ENCODE measurements at regions not wholly inside any gene's neighbourhood (a gene's known extent, or its start where the extent isn't known, plus 50 kb on each side); places are given as distances from the start of the nearest gene placed in this dataset.
A peak's percentile ranks its signal among the peaks of the same experiment; 100 is the strongest.

DNA sequence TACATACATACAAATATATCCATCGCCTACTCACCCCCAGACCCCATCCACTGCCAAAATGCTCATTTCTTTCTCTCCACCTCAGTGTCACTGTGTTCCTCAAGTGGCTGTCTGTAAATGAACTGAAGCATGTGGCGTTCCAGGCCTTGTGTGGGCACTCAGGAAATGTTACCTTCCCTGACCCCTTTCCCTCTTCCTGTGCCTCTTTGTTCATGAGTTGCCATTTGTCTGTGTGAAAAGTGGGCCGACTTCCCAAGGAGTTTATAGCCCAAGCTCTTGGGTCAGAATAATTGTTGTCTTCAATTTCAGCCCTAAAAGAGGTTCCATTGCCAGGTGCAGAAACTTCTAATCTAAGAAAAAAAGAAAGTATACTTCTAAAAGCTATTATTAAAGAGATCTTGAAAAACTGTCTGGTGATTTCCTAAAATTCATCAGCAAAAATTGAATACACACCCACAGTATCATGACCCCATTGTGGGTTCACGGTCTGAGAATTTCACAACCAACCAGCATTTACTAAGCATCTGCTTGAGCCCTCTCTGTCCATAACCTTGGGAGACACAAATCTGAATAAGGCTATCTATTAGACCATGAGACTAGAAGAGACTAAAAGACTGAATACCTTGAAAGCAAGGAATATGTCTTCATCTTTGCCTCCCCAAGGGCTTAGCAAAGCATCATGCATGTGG, 201.4 kb upstream of the EEA1 start:
- DNase-seq (ENCODE audit: low read depth), result no peak

DNA sequence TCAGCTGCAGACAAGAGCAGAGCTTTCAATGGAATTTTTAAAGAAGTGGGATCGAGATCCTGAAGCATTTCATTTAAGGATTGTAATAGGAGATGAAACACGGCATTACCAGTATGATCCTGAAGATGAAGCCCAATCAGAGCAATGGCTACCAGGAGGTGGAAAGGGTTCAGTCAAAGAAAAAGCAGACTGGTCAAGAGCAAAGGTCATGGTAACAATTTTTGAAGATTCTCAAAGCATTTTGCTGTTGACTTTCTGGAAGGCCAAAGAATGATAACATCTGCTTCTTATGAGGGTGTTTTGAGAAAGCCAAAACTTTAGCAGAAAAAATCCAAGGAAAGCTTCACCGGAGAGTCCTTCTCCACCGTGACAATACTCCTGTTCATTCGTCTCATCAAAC, 204.3 kb upstream of the EEA1 start:
- DNase-seq (ENCODE audit: low read depth), result no peak

DNA sequence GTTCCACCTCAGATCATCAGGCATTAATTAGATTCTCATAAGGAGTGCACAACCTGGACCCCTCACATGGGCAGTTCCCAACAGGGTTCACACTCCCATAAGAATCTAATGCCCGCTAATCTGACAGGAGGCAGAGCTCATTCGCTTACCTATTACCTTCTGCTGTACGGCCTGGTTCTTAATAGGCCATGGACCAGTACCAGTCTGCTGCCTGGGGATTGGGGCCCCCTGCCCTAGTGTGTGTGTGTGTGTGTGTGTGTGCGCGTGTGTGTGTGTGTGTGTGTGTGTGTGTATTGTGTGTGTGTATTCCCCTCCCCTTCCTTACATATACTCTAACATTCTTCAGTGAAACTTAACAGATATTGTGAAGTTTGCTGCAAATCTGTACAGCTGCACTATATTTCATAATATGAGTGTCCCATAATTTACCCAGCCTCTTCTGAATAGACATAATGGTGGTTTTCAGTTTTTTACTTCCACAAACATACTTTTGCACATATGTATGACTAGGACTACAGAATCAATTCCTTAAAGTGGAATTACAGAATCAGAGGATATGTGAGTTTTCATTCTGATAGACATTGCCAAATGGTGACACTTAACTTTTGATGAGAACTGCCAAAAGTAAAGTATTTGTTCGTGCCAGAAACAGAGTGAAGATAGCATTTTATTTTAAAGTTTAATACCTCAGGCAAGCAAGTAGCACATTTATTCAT, 205.2 kb upstream of the EEA1 start:
- DNase-seq (ENCODE audit: low read depth), result no peak

DNA sequence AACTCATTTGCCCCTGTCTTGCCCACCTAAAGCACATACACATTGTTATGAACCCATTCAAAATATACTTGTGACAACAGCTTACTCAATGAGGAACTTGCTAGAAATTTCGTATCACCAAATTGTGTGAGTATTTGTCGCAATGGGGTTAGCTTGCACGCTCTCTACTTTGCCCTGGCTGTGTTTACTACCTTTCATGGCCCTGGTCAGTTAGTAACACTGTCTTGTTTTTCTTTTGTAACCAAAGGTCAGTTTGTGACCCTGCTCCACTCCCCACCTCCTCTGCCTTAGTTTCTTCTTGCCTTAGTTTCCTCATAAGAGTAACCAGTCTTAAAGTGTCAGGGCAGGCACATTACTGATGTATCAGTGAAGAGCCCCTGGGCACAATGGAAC, 205.8 kb upstream of the EEA1 start:
- no peak for DNase-seq (ENCODE audit: low read depth)

DNA sequence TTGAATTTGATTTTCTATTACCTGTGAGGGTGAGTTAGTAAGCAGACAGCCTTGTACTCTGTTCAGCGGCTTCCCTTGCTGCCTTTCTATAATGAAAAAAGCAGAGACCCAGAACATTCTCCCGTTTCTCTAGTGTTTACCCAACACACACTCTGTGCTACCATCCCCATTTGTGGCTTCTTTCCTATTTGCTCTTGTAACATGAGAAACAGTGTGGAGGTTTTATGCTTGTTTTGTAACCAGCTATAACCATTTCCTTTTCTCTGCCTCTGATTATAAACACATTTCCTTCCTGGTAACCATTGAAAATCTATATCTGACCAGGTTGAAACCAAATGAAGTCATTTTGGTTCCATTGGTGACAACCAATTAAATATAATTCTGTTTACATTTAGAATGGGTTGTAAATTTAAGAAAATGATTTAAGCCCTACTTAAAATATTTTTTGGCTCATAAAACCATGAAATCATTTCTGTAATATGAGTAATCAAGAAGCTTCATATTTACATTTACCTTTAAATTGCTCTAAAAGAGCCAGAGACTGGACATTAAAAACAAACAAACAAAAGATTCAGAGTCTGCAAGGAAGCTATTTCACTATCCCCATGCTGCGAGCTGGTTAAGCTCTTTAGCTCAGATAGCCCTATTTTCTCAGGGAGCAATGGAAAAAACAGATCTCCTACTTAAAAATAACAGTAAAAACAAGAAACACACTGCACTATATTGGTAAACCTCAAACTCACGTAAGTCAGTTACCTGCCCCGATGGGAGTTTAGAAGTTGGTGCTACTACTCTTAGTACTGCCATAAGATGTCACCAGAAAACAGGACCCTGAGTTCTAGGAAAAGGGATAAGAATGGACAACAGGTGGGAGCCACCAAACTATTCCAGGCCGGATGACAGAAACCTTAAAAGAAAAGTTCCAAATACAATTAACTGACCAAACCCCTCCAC, 206.5 kb upstream of the EEA1 start:
- DNase-seq (ENCODE audit: low read depth), result peak; percentile 40

DNA sequence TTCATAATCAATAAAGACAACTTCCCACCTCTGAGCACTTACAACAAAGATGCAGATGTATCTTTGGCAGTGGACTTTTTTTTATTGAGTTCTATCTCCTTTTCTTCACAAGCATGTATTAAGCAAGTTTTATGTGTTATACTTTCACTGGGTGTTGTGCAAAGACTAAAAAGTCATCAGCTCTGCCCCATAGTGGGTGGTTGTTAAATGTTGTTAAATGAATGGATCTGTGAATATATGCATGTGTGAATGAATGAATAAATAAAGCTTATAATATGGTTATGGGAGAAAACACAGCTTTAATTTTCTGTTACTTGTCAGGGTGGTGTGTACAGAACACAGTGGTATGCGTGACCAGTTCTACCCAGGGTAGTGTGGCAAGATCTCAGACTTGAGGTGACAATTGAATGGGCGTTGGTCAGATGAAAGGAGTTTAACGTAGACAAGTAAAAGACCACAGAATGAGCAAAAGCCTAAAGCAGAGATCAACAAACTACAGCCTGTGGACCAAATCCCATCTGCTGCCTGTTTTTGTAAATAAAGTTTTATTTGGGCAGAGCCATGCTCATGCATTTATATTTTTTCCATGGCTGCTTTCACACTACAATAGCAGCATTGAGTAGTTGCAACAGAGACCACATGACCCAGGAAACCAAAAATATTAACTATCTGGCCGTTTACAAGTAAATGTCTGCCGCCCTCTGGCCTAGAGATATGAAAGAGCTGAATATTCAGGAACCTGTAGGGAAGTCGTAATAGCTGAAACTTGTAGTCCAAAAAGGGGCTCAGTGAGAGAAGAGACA, 207.4 kb upstream of the EEA1 start:
- no peak for DNase-seq (ENCODE audit: low read depth)

DNA sequence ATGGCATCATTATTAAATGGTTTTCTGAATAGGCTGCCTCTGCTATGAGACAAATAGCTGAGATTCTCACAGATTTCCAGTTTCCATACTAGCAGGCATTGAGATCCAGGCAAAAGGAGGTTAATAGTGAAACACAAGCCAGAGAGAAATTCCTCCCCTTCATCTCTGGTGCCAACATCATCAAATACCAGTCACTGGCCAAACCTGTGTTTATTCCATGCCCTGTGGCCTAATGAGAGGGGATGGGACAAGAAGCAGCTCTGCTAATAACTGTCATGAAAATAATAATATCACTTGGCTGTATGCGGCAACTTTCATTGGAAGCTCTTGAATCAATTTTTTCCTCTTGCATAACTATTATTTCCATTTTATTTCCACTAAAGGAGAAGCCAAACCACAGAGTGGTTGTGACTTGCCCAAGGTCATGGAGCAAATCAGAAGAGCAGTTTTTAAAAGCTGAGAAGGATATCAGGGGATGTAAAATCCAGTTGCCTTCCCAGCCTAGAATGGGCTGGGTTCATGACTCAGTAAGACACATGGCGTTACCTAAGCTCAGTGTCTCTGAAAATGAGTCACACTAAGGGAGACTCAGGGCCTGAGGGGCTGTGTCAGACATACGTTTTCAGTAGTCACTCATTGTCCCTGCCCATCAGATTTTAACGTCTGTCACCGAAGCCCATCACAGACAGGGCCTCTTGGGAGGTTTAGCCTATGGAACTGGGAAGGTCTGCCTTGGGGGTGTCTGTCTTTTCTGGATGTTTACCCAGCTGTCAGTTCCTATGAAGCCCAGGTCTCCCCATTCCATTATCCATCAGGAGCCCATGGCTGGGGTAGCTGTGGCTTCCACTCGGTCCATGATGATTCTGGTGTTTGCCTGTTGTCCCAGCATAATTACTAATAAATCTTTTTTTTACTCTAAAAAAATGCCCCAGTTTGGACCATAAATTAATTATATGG, 208.8 kb upstream of the EEA1 start:
- DNase-seq (ENCODE audit: low read depth), result peak; percentile 66

DNA sequence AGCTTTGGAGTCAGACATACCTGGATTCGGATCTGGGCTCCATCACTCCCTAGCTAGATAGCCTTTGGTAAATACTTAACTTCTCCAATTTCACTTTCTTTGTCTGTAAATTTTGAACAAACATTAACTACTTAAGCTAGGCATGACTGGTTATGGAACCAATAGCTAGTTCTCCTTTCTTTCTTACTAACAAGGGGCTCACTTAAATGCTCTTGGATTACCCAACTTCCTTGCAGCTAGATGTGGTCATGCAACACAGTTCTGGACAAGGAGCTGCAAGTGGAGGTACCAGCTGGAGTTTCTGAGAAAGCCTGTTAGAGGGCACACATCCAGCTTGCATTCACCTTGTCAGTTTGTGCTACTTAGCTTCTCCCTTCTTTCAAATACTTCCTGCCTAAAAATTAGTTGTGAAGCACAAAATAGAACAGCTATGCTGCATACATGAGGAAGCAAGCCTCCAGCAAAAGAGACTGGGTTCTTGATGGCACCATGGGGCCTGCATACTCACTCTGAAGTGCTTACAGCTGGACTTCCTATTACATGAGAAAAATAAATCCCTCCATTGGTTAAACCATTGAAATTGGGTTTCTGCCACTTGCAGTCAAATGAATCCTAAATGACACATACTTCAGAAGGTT, 210.1 kb upstream of the EEA1 start:
- DNase-seq (ENCODE audit: low read depth), result no peak

DNA sequence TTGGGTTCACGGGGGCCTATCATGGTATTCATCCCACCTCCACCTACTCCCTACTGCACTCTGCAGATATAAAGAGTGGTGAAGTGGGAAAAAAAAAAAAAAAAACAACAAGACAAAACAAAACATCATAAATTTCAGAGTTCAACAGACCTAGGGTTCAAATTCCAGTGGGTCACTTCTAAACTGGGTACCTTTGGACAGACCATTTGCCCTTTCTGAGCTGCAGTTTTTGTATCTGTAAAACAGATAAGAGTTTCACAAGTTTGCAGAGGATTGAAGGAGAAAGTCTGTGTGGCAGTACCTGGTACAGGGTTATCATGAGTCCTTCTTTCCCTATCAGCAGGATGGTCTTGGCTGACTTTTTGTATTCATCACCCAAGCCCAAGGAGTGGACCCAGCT, 211.2 kb upstream of the EEA1 start:
- DNase-seq (ENCODE audit: low read depth), result no peak

DNA sequence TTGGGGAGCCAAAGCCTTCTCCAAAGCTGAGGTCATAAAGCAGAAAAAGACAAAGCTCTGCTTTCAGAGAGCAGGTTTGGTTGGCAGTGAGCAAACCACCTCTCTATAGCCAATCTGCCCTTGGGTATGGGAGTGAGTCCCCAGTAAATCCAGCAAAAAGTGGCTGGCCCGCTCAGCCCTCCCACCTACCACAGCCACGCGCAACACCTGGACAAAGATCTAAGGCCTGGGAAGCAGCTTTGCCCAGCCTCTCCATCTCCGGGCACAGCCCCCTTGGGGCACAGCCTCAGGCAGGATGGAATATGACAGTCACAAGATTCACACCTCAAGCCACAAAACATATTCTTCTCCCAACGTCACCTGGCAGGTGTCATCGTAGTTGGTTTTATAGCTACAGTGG, 211.7 kb upstream of the EEA1 start:
- DNase-seq (ENCODE audit: low read depth), result no peak

DNA sequence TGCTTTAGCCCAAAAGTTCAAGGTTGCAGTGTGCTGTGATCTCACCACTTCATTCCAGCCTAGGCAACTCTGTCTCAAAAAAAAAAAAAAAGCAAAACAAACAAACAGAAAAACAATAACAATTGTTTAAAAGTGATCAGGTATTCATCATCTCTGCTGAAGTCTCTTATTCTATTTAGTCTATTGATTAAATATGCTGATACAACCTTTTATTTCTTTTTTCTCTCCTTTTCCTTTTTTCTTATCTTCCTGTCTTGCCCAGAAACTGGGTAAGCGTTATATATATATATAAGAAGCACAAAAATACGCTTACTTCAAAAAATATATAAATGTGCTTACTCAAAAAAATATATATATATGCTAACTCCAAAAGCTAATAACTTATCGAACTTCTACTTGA, 213.8 kb upstream of the EEA1 start:
- no peak for DNase-seq (ENCODE audit: low read depth)

DNA sequence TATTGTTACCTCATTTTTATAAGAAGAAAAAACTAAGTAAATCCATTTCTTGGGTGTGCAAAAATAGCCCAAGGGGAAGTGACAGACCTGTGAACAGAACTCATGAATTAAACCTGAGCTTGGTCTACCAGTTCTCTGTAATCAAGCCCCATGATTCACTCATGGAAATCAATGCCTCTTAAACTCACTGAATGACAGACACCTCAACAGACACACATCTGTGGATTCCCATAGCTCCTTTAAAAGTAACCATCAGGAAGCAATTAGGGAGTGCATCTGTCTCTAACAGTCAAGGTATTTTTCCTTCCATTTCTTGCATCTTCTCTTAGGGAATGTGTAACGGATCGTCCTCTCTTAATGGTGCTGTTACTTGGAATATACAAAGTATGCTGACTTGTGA, 215.0 kb upstream of the EEA1 start:
- peak; percentile 45 for DNase-seq (ENCODE audit: low read depth)

DNA sequence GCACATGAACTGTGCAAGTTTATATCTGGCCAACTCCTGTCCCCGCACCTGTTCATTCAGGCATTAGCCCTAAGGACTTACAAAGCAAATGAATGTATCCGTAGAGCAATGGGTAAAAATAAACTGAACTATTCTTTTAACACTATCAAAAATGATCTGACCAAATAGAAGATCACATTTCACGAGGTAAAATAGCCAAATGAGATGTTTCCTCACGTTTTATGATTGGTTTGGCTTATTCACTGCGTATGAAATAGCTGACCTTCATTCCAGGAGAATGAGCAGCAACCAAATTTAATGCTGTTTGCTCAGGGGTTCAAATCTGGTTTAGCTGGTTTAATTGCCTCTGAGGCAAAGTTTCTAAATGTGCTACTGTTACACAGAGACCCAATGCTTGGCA, 216.0 kb upstream of the EEA1 start:
- DNase-seq (ENCODE audit: low read depth), result peak; percentile 60

DNA sequence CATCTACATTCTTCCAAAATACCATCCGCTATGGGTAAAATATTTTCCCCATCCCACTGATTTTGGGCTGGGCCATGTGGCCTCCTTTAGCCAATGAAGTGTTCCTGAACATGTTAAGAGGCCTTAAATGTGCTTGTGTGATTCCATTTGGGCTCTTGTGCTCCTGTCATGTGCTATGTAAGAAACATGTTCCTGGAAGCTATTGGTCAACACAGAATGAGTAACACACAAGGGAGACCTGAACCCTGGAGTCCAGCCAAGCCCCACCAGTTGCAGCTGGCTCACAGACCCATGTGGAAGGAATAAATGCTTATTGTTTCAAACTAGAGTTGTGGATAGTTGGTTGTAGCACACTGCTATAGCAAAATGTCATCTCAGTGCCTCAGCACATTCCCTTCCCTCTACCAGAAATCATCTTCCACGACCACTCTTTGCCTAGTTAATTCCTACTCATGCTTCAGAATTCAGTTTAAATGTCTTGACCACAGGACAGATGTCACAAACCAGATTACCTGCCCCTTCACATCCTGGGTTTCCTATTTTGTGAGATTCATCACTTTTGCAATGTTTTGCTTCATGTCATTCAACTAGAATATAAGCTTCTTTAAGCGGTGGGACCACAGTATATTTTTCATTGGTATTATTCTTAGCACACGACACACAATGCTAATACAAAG, 217.3 kb upstream of the EEA1 start:
- peak; percentile 70 for DNase-seq (ENCODE audit: low read depth)

DNA sequence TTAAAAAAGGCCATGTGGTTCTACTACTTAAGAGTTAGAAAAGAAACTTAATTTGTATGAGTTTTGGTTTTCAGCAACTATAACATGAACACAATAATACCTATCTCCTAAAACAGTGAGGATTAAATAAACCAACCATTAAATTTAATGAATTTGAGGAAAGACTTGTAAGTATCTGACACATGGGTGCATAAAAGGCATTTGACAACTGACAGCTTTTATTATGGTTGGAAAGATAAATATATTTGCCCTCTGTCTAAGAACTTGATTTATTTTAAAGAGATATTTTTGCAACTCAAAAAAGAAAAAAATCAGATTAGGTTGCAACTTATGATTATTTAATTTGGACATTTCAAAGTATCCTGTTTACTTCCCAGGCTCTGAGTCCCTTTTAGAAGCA, 217.9 kb upstream of the EEA1 start:
- DNase-seq (ENCODE audit: low read depth), result no peak

DNA sequence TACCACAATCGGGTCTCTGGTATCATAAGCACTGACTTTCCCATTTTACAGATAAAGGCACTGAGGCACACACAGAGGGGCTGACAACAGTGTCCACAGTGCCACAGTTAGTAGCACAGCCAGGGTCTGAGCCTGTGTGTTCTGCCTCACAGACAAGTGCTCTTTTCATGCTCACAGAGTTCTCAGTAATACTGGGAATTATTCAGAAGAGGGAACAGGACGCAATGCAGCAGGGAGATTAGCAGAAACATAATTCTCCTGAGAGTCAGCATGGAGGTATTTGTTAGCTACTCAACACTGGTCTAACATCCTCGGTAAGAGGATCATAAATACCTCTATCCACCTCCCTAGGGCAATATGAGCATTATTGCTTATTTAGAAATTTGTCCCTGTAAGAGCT, 219.3 kb upstream of the EEA1 start:
- no peak for DNase-seq (ENCODE audit: low read depth)

DNA sequence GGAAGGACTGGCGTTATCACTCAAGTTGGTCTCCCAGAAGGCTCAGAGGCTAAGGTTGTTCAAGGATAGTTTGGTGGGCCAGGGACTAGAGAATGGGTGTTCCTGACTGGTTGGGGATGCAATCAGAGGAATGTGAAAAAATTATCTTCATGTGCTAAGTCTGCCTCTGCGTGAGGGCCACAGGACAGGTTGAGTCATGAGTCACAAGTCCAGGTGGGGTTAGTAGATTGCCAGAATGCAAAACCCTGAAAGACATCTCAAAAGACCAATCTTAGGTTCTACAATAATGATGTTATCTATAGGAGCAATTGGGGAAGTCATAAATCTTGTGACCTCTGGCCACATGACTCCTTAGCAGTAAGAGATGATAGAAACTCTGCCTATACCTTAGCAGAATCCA, 220.1 kb upstream of the EEA1 start:
- no peak for DNase-seq (ENCODE audit: low read depth)

DNA sequence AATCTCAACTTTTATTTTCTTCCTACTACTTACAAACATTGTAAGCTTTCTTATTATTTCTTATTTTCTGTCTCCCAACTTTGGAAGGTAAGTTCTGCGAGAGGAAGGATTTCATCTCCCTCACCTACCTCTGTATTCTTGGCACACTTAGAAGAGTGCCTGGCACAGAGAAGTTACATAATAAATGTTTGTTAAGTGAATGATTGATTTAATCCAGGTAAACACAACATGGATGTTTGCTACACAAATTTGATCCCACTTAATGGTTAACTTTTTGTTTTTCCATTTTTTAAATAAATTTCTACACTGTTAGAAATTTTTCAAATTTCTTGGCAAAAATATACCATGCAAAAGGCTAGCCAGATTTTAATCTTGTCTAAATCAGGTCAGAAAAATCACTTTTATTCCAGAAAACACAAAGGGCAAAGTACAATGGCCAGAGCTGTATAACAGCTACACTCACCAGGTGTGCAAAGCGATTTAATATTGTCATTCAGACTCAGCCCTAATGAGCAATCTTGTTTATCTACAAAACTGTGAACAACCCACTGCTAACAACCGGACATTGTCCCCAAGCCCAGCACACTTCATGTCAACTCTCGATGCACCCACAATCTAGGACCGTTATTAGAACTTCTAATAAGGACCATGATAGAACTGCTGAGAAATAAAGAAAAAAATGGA, 222.1 kb upstream of the EEA1 start:
- DNase-seq (ENCODE audit: low read depth), result no peak

Data from myocyte (in vitro differentiated cells).